HL-60 (cell line): ENCODE measurements at regions not wholly inside any gene's neighbourhood (a gene's known extent, or its start where the extent isn't known, plus 50 kb on each side); places are given as distances from the start of the nearest gene placed in this dataset.

Experiments
- DNase-seq, 2 experiments: peaks; one replicate each; pipeline ENCODE4 v3.0.0-alpha.2; 2010 to 2020; ENCODE audit warnings: low read depth in 1 of 2, low spot score in 1 of 2
- H3K27ac ChIP-seq: fragments of 250-450 bp; sonication (Bioruptor Pico); replicated peaks from 2 replicates; pipeline ENCODE4 v1.5.1; 2020; ENCODE audit warnings: mild to moderate bottlenecking, moderate library complexity
- H3K27me3 ChIP-seq: fragments of 250-450 bp; sonication (Bioruptor Pico); 2 replicates; pipeline ENCODE4 v1.5.1; 2021; ENCODE audit warnings: mild to moderate bottlenecking, moderate library complexity; ENCODE audit not compliant: insufficient read depth, poor library complexity, severe bottlenecking
- H3K4me3 ChIP-seq: replicated peaks from 2 replicates; pipeline ENCODE4 v1.5.1; 2011; ENCODE audit warnings: mild to moderate bottlenecking, control low read depth, low read length; ENCODE audit not compliant: insufficient read depth
- GABPA ChIP-seq: IDR thresholded peaks from 2 replicates; pipeline ENCODE4 v1.6.1; 2012; ENCODE audit warnings: low read depth
- POLR2AphosphoS5 ChIP-seq: IDR thresholded peaks from 2 replicates; pipeline ENCODE4 v1.6.1; 2012; ENCODE audit warnings: low read depth
- SPI1 ChIP-seq: IDR thresholded peaks from 2 replicates; pipeline ENCODE4 v1.6.1; 2012; ENCODE audit warnings: low read depth, mild to moderate bottlenecking, borderline replicate concordance
- TF ChIP-seq, protein P1 (sequence below): IDR thresholded peaks from 2 replicates; pipeline ENCODE4 v1.6.1; 2012; ENCODE audit warnings: low read depth; ENCODE audit not compliant: insufficient replicate concordance
- TF ChIP-seq, protein P2 (sequence below): IDR thresholded peaks from one replicate; pipeline ENCODE4 v1.5.1; 2011; ENCODE audit warnings: low read length, control low read depth, inconsistent platforms; ENCODE audit not compliant: insufficient read depth

DNA sequence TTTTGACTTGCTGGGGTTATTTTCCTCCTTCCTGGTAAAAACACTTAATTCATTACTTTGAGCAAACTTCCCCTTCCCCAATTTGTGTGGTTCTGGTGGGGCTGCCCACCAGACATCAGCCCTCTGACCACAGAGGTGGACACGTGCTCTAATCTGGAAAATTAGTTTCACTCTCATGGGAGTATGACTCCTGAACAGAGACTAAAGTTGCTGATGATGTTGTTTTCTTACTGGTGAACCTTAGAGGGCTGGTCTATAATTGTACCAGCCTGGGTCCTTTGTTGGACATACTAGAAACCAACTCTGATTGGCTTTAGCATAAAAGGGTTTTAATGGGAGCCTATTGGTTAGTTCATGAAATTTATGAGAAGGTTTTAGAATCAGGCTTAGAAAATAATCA is 54.1 kb upstream of the ACYP2 start:
- Histone ChIP-seq H3K27me3 (no peaks in the 10 kb centered on the region), H3K4me3 (no peak overlapping the region), H3K27ac (no peak overlapping the region)
- no peak for TF ChIP-seq GABPA
- TF ChIP-seq, protein P1, sequence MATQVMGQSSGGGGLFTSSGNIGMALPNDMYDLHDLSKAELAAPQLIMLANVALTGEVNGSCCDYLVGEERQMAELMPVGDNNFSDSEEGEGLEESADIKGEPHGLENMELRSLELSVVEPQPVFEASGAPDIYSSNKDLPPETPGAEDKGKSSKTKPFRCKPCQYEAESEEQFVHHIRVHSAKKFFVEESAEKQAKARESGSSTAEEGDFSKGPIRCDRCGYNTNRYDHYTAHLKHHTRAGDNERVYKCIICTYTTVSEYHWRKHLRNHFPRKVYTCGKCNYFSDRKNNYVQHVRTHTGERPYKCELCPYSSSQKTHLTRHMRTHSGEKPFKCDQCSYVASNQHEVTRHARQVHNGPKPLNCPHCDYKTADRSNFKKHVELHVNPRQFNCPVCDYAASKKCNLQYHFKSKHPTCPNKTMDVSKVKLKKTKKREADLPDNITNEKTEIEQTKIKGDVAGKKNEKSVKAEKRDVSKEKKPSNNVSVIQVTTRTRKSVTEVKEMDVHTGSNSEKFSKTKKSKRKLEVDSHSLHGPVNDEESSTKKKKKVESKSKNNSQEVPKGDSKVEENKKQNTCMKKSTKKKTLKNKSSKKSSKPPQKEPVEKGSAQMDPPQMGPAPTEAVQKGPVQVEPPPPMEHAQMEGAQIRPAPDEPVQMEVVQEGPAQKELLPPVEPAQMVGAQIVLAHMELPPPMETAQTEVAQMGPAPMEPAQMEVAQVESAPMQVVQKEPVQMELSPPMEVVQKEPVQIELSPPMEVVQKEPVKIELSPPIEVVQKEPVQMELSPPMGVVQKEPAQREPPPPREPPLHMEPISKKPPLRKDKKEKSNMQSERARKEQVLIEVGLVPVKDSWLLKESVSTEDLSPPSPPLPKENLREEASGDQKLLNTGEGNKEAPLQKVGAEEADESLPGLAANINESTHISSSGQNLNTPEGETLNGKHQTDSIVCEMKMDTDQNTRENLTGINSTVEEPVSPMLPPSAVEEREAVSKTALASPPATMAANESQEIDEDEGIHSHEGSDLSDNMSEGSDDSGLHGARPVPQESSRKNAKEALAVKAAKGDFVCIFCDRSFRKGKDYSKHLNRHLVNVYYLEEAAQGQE, result no peak
- TF ChIP-seq POLR2AphosphoS5, result no peak
- no peak for TF ChIP-seq SPI1
- TF ChIP-seq, protein P2, sequence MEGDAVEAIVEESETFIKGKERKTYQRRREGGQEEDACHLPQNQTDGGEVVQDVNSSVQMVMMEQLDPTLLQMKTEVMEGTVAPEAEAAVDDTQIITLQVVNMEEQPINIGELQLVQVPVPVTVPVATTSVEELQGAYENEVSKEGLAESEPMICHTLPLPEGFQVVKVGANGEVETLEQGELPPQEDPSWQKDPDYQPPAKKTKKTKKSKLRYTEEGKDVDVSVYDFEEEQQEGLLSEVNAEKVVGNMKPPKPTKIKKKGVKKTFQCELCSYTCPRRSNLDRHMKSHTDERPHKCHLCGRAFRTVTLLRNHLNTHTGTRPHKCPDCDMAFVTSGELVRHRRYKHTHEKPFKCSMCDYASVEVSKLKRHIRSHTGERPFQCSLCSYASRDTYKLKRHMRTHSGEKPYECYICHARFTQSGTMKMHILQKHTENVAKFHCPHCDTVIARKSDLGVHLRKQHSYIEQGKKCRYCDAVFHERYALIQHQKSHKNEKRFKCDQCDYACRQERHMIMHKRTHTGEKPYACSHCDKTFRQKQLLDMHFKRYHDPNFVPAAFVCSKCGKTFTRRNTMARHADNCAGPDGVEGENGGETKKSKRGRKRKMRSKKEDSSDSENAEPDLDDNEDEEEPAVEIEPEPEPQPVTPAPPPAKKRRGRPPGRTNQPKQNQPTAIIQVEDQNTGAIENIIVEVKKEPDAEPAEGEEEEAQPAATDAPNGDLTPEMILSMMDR, result no peak
- no peak for DNase-seq

DNA sequence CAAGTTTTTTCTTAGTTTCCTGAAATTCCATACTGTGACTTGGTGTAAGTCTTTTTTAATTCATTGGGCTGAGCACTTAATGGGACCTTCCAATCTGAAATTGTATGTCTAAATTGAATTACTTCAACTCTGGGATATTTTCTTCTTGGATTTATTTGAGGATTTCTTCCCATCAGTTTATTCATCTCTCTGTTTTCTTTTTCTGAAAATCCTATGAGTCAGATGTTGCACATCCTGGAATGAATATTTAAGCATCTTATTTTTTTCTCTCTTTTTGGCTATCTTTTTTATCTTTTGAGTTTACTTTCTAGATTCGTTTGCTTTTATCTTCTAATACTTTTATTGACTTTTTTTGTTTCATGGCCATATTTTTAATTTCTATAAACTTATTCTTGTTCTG is 55.4 kb upstream of the ACYP2 start:
- no peak overlapping the region for H3K4me3 ChIP-seq
- TF ChIP-seq GABPA, result no peak
- TF ChIP-seq, protein P2, result no peak
- TF ChIP-seq SPI1, result no peak
- TF ChIP-seq POLR2AphosphoS5, result no peak
- TF ChIP-seq, protein P1, result no peak
- no peak overlapping the region for H3K27ac ChIP-seq
- no peak for DNase-seq
- H3K27me3 ChIP-seq, result no peaks in the 10 kb centered on the region

DNA sequence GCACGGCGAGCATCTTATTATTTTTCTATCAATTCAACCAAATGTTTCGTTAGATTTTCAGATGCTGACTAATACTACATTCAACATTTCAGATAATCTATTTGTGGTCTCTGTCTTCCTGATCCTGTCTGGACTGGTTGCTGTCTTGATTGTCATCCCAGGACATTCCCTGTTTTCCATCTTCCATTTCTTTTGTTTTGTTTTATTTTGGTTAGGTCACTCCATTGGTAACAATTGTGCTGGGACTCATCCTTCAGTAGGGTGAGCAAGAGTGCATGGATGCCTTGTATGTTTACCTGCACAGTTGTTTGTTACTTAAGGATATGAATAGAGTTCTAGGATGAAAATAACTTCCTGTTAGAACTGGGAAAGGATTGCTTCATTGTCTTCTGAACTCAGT is 55.9 kb upstream of the ACYP2 start:
- TF ChIP-seq, protein P1, result no peak
- no peak for TF ChIP-seq POLR2AphosphoS5
- no peak for TF ChIP-seq SPI1
- no peak for TF ChIP-seq GABPA
- TF ChIP-seq, protein P2, result no peak
- H3K4me3 ChIP-seq, result no peak overlapping the region

More for the DNA sequence above, 55.9 kb upstream of the ACYP2 start:
- H3K27ac ChIP-seq, result no peak overlapping the region
- no peaks in the 10 kb centered on the region for H3K27me3 ChIP-seq
- DNase-seq, result no peak
